HG03060 (cell line): ENCODE measurements at regions not wholly inside any gene's neighbourhood (a gene's known extent, or its start where the extent isn't known, plus 50 kb on each side); places are given as distances from the start of the nearest gene placed in this dataset.

Experiments used
- ATAC-seq: cut with Tn5 transposase; IDR thresholded peaks from one replicate; pipeline ENCODE4 v1.9.1; 2021; ENCODE audit warnings: low read depth, moderate number of reproducible peaks; ENCODE audit not compliant: unreplicated experiment

DNA sequence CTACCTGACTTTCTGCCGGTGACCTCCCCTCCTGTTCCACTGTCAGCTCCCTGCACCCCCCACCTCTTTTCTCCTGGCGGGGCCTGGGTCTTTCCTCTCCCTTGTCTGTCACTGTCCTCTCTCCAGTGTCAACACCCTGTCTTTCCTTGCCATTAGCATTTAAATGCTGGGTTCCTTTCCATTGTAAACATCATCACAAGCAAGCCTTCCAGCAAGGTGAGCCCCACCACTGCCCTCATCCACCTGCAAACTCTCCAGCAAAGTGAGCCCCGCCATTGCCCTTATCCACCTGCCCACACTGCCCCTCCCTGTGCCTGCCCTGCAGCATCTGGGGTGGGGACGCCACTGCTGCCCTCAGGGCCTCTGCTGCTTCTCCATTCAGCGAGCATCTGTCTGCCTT, 195.0 kb downstream of the ENGASE start:
- ATAC-seq: no peak

DNA sequence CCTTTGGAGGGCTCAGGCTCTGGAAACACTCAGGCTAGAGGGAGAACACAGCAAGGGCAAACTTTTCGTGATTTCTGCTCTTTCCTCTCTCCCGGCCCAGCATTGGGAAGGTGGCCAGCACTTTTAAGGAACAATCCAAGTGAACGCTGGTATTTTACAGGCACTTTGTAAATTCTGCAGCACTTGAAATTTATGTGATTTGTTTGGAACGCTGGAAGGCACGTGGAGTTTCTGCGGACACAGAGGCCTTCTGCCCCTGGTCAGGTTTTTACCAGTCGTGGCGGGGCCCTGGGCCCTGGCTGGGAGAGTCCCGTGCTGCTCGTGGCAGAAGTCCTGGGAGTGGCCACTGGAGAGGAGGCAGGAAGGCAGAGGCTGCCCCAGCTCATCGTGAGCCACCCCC, 188.6 kb downstream of the ENGASE start:
- no peak for ATAC-seq

DNA sequence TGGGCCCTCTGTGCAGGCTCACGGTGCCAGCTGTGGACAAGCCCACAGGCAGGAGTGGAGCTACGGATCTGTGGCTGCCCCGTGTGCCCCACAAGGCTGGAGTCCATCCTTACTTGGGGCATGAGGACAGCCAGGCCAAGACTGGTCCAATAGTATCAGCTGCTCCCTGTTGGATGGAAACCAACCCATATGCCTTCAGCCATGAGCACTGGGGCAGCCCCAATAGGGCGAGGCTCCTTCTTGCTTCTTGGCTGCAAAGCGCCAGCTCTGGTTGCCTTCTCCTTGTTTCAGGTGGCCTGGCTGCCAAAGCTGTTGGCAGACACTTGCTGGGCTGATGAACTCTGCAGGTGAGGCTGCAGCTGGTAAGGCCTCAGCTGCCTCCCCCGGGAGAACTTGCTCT, 188.0 kb downstream of the ENGASE start:
- ATAC-seq: no peak

DNA sequence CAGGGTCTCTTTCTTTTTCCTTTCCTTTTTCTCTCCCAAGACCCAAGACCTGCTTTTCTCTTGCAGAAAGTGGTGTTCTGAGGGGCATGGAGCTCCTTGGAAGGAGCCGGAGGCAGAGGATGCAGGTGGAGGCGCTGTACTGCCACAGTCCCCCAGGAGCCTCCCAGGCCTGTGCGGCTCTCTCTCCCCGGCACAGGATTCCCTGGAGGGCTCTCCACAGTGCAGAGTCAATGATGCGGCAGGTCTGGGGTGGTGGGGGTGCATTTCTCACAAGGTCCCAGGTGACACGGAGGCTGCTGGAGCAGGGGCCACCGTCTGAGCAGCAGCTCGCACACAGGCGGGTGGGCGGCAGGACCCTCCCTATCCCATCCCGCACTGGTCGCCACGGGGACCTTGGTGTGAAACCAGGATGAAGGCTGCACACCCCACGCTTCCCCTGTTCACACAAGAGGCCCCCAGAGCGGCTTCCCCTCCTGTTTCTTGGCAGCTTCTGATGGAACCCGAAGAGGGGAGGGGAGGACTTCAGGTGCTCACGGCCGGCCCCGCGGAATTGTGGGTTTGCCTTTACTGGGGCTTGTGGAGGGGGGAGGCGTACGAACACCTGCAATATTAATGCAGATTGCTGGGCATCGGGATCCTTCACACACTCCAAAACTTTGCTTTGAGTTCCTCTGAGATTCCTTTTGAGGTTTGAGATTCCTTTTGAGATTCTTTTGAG, 186.9 kb downstream of the ENGASE start:
- no peak for ATAC-seq

DNA sequence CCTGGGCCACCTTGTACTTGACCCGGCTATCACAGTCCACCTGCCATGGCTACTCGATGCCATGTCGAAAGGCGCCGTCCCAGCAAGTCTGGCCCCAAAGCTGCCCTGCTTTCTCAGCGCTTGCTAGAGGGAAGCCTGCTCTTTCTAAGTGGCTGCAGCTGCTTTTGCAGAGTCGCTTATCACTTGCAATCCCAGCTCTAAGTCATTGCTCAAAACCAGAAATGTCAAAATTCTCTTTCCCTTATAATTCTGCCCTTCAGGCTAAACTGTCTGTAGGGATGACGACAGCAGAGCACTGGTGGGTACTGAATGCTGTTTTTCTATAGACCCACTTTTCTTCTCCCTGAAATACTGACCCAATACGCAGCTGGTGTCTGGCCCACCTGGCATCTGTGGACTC, 184.2 kb downstream of the ENGASE start:
- ATAC-seq: no peak

DNA sequence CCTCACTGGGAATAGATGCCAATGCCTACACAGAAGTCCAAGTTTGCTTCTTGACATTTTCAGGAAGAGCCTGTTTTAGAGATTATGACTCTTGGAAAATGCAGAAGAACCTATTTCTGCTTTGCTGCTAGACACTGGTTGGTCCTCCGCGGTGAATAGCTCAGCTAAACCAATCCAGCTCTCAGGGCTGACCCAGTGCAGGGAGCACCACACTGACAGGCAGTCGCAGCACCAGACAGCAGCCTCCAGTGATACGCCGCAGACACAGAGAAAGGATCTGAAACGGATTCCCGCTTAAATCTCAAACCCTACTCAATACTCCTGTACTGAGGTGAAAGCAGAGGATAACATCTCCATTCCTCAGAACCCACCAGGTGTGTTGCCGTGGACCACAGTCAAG, 183.4 kb downstream of the ENGASE start:
- no peak for ATAC-seq

DNA sequence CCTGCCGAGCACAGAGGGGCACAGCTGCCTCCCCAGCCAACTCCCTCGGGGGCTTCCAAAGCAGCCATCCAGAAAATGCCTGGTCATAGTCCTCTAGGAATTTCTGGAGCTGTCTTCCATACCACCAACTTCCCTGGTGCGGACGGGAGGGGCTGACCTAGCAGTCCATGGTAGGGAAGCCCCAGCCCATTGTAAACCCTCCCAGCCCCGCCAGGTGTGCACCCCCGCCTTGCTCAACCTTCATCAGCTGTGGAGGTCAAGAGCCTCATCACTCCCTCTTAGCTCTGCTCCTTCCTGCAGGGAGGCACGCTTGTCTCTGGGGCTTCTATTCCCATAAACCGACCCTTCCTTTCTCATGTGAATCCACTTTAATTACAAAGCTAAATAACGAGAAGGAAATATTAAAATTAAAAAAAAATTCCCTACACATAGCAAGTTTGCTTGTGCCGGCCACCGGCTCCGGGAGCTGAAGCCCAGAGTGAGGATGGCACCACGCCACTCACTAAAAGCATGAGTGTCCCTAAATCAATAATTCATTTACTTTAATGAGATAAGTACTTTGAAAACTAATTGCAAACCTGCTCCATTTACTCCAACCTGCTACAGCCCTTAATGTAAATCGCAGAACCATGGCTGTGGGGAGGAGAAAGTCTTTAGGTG, 181.4 kb downstream of the ENGASE start:
- no peak for ATAC-seq

DNA sequence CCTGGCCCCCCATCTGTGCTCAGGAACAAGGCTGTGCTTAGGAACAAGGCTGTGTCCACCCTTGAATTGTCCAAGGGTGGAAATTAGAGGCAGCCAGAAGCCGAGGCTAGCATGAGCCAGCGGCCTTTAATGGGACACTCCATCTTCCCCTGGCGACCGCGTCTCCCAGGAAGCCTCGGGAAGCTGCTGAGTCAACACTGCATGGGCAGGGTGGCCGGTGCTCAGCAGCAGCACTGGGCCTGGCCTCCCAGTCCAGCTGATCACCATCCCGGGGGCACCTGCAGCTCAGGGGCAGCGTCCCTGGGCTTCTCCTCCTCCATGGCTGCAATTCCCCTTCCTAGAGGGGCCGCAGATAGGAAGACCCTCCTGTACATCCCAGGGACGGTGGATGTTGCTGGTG, 180.8 kb downstream of the ENGASE start:
- ATAC-seq: no peak

DNA sequence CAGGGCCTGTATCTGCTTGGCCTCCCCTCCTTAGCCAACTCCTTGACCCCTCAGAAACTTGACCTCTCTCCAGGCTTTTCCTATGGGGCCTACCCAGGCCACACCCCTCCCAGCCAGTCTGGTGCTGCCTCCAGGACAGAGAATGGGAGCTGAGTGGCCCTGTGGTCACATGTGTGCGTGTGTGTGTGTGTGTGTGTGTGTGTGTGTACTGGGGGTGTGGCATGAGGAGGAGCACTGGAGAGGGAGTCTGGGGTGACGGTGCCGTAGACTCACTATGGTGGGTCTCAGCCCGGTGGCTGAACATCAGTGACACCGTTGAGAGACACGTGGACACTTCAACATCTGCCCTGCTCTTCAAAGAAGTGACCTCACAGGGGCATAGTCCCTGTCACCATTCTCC, 180.4 kb downstream of the ENGASE start:
- no peak for ATAC-seq

DNA sequence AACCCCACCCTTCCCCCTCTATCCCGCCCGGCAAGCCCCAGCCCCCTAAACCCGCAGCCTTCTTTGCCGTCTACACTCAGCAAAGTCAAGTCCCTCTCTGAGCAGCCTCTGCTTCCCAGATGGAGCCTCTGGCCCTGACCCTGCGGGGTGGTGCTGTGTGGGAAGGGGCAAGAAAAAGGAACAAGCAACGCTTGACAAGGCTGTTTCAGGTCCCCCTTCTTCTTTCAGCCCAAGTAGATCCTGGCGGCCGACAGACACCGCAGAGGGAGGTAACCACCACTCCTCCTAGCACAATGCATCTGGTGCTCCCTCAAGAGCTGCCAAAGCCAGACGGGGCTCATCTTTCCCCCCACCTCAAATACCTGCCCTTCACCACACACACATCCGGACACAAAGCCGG, 178.3 kb downstream of the ENGASE start:
- no peak for ATAC-seq

DNA sequence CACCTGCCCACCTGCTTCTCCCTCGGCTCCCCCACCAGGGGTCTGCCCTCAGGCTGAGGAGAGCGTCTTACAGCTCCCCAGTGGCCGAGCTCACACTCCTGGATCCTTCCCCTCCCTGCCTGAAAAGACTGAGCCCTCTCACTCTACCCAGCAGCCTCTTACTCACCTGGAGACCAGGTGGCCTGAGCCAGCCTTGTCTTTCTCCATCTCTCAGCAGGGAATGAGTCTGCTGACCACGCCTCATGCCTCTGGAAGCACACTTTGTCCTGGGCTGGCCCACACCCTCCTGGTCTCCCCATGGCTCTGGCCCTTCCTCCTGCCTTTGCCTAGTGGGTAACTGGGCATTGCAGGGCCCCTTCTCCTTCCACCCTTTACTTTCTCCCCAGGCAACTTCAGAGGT, 177.2 kb downstream of the ENGASE start:
- ATAC-seq: no peak

DNA sequence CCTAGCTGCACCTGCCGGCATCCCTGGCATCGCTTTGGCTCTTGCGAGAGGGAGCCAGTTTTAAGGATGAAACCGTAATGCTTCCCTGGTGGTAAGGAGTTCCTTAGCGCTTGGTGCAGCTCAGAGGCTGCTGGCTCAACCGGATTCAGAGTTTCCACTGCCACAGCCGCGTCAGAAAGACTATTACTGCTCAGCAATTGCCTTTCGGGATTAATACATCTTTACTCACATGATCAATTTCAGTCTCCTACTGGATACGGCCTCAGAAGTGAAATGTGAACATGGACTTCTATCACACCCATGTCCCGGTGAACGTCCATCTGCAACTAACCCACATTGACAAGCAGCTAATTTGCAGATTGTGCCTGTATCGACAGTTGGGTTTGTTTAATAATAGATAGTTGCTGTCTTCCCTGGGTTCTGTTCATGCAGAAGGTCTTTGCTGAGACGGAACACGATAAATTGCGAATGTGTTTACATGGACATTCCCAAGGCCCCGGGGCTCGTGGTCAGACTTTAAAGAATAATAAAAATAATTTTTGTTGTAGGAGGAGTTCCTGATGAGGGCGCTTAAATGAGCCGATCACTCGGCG, 175.4 kb downstream of the ENGASE start:
- ATAC-seq: no peak

DNA sequence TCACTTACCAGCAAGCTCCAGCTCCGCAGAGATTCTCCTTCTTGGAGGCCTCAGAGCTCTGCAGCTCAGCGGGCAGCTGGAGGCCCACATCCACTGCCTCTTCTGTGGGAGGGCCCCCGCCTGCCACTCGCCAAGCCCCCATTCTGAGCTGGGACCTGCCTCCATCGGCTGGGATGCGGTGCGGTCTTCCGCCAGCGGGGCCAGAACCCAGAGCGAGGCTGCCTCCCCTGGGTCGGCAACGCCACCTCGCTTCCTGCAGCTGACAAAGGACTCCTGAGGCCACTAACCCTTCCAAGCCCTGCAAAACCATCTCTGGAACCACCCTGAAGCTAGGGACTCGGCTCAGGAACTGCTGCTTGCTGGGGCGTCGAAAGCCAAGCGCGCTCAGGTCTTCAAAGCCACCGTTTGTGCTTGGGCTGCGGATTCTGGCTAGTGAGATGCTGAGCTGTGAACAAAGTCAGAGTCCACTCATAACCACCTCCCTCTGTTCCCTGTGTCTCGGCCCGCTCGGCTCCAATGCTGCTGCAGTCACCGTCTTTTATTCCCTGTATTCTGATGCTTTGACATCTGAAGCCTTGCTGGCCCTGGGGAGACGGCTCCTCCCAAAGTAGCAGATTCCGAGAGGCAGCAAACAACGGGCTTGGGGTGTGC, 174.3 kb downstream of the ENGASE start:
- no peak for ATAC-seq

DNA sequence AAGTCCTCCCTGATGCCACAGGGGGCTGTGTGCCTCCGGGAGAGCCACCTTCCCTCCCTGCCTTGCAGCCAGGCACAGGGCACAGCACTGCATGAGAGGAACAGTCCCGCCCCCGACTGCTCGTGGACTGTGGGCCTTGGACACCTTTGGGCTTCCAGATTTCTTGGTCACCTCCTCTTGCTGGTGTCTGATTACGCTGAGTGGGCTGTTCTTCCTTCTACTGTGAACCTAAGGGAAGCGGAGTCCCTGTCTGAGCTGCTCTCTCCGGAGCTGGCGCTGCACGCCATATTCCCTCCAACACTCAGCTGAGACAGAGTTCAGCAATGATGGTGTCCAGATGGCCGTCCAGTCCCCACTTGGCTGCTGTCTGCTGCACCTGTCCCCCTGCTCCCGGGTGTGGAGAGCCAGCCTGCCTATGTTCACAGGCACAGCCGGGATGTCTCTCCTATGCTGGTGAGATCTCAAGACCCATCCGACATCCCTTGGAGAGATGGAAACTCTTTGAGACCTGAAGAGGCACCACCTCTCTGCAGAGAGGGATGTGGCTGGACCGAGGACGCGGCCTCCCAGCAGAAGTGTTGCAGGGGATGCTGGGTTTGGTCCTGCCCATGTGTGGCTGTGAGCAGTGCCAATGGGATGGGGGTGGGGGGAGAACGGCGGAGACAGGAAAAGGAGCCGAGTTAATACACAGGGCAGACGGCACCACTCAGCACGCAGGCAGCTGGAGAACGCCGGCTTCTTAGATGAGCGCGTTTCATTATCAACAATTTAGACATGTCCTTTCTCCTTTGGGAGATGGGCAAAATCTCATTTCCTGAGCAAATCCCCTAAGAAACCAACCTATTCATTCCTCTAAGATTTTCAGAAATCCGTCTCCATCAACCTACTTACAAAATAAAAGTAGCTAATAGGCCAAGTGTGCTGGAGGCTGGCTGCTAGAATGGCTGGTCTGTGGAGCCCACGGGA, 171.9 kb downstream of the ENGASE start:
- ATAC-seq: no peak

DNA sequence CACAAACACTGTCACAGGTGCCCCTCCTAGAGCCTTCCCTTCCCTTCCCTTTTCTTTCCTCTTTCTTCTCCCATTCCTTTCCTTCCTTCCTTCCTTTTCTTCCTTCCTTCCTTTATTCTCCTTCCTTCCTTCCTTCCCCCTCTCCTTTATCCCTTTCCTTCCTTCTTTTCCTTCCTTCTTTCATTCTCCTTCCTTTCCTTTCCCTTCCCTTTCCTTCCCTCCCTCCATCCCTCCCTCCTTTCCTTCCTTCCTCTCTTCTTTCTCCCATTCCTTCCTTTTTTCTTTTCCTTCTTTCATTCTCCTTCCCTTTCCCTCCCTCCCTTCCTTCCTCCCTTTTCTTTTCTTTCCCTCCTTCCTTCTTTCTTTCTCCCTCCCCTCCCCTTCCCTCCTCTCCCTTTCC, 170.0 kb downstream of the ENGASE start:
- no peak for ATAC-seq

DNA sequence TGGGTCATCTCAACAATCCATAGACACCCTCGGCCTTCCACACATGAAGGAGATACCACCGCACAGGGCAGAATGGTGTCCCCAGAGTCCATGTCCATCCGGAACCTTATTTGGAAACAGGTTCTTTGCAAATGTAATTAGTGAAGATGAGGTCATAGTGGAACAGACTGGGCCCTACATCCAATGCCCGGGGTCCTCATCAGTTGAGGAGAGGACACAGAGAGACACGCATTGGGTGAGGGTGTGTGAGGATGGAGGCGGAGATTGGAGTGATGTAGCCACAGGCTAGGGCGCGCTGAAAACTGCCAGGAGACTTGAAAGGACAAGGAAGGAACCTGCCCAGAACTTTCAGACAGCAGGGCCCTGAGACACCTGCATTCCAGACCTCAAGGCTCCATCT, 169.4 kb downstream of the ENGASE start:
- no peak for ATAC-seq

DNA sequence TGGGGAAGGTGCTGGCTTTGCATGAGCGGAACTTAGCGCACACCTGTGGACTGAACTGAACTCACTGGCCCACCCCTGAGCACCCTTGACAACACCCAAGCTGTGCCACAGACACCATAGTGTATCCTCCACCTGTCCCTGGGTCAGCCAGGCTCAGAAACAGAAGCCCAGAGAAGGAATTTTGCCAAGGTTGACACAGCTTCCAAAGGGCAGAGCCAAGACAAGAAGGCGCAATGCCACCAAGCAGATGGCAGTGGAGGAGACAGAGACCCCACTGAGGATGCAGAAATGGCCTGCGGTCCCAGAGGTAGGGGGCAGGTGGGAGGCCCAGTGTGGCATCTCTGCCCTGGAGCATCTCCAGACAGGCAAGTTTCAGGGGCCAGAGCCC, 169.0 kb downstream of the ENGASE start:
- ATAC-seq: no peak

DNA sequence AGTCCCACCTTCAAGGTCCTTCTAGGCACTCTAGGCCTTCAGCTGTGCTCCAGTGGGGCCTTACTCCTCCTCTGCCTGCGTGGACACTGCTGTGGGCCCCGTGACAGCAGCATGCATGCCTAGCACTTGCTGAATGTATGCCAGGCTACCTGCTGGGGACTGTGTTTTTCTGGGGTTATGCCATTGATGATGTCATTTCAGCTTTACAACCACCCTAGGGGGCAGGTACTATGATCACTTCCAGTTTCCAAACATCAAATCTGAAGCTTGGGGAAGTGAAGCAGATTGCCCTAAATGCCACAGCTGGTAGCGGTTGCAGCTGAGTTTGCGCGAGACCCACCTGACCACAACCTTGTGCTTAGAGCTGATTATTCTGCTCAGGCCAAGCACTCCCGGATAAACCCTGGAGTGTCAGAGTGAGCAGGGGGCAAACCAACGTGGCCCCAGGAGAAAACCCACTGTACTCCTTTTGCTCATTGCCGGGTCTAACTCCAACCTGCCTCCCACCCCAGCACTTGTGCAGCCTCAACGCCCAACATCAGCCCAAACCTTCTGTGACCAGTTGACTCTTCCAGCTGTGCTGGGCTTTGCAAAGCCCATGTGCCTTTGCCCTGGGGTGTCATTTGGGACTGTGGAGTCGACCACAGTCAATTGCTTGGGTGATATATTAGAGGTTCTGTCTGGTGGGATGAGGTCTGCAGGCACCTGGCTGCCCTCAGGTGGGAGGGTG, 168.4 kb downstream of the ENGASE start:
- no peak for ATAC-seq

DNA sequence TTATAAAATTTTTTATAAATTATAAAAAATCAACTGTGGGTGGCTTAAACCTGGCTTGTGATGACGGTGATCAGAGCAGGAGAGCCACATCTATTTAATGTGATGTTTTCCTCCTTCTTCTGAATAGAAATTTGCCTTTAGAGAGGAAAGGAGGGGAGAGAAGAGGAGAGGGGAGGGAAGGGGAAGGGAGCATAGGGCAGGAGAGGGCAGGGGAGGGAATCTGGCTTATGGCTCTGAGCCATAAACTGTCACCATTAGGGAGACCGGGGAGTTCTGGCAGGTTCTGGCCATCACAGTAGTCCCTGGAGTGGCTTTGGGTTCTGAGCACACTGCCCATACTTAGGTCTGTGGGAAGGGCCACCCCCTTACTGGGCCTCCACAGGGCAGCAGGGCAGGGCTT, 167.8 kb downstream of the ENGASE start:
- ATAC-seq: no peak

DNA sequence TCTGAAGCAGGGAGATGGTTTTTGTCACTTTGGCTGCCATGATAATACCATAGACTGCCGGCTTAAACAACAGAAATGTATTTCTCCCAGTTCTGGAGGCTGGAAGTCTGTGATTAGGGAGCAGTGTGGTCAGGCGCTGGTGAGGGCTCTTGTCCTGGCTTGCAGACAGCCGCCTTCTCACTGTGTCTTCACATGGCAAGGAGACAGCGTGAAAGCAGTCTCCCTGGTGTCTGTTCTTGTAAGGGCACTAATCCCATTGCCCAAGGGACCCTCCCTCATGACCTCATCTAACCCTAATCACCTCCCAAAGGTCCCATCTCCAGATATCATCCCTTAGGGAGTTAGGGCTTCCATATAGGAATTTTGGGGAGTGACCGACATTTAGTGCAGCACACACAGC, 167.0 kb downstream of the ENGASE start:
- no peak for ATAC-seq
